T-helper 17 cell (primary cell): ENCODE measurements at regions not wholly inside any gene's neighbourhood (a gene's known extent, or its start where the extent isn't known, plus 50 kb on each side); places are given as distances from the start of the nearest gene placed in this dataset.

Source experiments
- ATAC-seq: fragments of 150-1000 bp; cut with Tn5 transposase; 2 replicates; pipeline ENCODE4 v1.10.0; 2021; ENCODE audit warnings: mild to moderate bottlenecking, moderate library complexity
- DNase-seq, 3 donors: peaks; one replicate each; pipeline versions ENCODE4 v3.0.0 to v3.0.0-alpha.2; 2020 to 2021
- H3K9me3 ChIP-seq: one replicate; pipeline ENCODE4 v1.7.0; 2013; ENCODE audit warnings: low read length, mild to moderate bottlenecking; ENCODE audit not compliant: control insufficient read depth, poor library complexity, severe bottlenecking
- H3K27ac Mint-ChIP-seq: one replicate; pipeline ENCODE4 v1.8.0; 2022; ENCODE audit warnings: mild to moderate bottlenecking, moderate library complexity, mixed read lengths
- H3K27me3 Mint-ChIP-seq: one replicate; pipeline ENCODE4 v1.8.0; 2022; ENCODE audit warnings: mixed read lengths
- H3K36me3 Mint-ChIP-seq: one replicate; pipeline ENCODE4 v1.8.0; 2022; ENCODE audit warnings: low read depth, mixed read lengths
- H3K4me1 Mint-ChIP-seq: one replicate; pipeline ENCODE4 v1.8.0; 2022; ENCODE audit warnings: mild to moderate bottlenecking, mixed read lengths
- H3K4me3 Mint-ChIP-seq: one replicate; pipeline ENCODE4 v1.8.0; 2022; ENCODE audit warnings: mild to moderate bottlenecking, moderate library complexity, mixed read lengths

DNA sequence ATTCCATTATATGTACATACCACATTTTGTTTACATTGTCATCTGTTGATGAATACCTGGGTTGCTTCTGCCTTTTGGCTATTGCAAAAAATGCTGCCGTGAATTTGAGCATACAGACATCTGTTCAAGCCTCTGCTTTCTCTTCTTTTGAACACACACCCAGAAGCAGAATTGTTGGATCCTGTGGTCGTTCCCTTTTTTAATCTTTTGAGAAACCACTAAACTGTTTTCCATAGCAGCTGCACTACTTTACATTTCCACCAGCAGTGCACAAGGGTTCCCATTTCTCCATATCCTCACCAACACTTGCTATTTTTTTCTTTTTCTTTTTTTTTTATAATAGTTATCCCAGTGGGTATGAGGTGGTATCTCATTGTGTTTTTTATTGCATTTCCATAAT, 123.5 kb downstream of the TEX29 start:
- no peaks in the 10 kb centered on the region for H3K36me3 Mint-ChIP-seq
- DNase-seq: no peak
- no peaks in the 10 kb centered on the region for H3K4me1 Mint-ChIP-seq
- H3K4me3 Mint-ChIP-seq: no peak overlapping the region
- ATAC-seq: no peak
- H3K27me3 Mint-ChIP-seq: peaks cover 4% of the 10 kb centered on the region
- no peak overlapping the region for H3K27ac Mint-ChIP-seq
- no peaks in the 10 kb centered on the region for H3K9me3 ChIP-seq

DNA sequence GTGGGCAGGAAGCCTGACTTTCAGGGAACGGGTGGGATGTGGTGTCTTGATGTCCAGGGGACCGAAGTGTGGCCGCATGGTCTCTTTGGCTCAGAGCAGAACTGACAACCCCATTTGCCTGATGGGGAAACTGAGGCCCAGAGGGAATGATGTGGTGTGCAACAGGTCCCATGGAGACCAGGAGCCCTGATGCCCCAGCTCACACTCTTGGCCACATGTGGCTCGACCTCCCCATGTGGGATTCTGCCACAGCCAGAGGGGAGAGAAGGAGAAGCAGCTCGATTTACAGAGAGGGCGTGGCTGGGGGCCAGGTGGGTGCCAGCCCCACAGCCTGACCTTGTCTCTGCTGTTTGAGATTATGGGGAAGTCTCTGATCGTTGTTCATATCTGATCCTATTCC, 128.1 kb downstream of the TEX29 start:
- no peak overlapping the region for H3K4me3 Mint-ChIP-seq
- no peak overlapping the region for H3K27ac Mint-ChIP-seq
- H3K4me1 Mint-ChIP-seq: no peaks in the 10 kb centered on the region
- DNase-seq (no peak), ATAC-seq (no peak)
- no peaks in the 10 kb centered on the region for H3K9me3 ChIP-seq
- H3K36me3 Mint-ChIP-seq: no peaks in the 10 kb centered on the region
- peaks cover 16% of the 10 kb centered on the region for H3K27me3 Mint-ChIP-seq

DNA sequence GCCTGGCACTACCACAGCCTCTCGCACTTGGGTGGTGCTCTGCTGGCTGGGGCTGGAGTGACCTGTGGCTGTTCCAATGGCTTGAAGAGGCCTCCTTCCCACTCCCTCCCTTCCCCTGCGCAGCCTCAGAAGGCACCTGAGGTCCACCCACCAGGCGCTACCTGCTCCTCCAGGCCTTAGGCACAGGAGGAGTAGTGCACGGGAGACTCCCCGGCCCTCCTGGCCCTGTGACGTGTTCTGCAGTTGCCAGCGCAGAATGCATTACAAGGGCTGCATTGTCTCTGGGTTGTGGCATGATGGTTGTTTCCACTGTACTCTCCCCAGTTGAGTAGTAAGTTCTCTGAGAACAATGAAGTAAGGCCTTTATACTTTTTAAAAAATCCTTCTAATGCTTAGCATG, 128.6 kb downstream of the TEX29 start:
- ATAC-seq: no peak
- no peaks in the 10 kb centered on the region for H3K36me3 Mint-ChIP-seq
- peaks cover 16% of the 10 kb centered on the region for H3K27me3 Mint-ChIP-seq

DNA sequence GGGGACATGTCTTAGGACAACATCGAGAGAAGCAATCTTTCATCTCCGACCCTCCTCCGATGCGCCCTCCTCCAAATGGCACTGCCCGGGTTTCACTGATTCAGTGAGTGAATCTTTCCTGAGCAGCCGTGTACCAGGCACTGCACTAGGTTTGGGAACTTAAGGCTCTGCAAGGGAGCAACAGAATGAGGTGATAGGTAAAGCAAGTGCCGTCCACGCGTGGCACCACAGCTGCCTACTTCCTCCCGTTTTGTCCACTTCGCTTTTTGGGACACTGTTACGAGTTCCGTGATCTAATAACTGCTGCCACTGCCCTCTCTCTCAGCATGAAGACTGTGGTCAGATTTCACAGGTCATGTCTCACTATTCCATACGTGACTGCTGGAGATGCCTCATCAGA, 131.0 kb downstream of the TEX29 start:
- H3K4me3 Mint-ChIP-seq: no peak overlapping the region
- peaks cover 11% of the 10 kb centered on the region for H3K27me3 Mint-ChIP-seq
- no peaks in the 10 kb centered on the region for H3K4me1 Mint-ChIP-seq
- no peak for ATAC-seq
- no peaks in the 10 kb centered on the region for H3K36me3 Mint-ChIP-seq
- H3K9me3 ChIP-seq: no peaks in the 10 kb centered on the region
- no peak for DNase-seq
- no peak overlapping the region for H3K27ac Mint-ChIP-seq

More for the DNA sequence above, 128.6 kb downstream of the TEX29 start:
- Mint-ChIP-seq H3K4me1 (no peaks in the 10 kb centered on the region), H3K27ac (no peak overlapping the region), H3K4me3 (no peak overlapping the region)
- H3K9me3 ChIP-seq: no peaks in the 10 kb centered on the region
- DNase-seq: no peak

DNA sequence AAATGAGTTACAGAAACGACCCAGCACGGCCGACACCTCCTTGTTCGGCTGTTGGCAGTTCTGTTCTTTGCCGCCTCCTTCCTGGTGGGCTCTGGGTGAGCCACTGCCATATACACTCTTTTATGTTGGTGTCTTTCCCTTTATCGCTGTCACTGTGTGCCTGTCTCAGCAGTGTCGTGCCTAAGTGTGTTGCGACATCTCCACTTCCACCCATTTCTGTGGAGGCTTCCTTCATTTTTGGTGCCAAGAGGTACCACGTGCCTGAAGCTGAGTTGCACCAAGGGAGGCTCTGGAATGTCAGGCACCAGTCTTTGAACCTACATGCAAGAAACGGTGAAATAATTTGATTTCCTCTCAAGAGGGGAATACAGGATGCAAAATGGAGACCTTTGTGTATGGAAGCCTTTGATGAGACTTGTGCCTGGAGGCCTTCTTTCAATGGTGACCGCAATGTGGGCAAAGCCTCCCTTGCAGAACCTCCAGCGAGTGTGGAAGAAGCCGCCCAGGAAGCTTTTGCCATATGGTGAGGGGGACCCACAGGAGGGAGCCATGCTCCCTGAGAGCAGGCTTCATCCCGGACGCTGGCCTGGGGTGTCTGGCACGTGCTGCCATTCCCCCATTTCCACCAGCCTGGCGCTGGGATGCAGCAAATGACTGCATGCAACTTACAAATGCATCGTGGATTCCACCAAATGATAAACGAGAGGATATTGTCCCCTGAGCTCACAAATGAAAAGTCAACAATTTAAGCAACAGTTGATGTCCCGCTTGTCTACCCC, 136.2 kb downstream of the TEX29 start:
- Mint-ChIP-seq H3K27me3 (peaks cover 50% of the 10 kb centered on the region), H3K4me1 (no peaks in the 10 kb centered on the region), H3K36me3 (peaks cover 3% of the 10 kb centered on the region), H3K4me3 (no peak overlapping the region), H3K27ac (no peak overlapping the region)
- ATAC-seq: no peak
- H3K9me3 ChIP-seq: no peaks in the 10 kb centered on the region
- DNase-seq: no peak

DNA sequence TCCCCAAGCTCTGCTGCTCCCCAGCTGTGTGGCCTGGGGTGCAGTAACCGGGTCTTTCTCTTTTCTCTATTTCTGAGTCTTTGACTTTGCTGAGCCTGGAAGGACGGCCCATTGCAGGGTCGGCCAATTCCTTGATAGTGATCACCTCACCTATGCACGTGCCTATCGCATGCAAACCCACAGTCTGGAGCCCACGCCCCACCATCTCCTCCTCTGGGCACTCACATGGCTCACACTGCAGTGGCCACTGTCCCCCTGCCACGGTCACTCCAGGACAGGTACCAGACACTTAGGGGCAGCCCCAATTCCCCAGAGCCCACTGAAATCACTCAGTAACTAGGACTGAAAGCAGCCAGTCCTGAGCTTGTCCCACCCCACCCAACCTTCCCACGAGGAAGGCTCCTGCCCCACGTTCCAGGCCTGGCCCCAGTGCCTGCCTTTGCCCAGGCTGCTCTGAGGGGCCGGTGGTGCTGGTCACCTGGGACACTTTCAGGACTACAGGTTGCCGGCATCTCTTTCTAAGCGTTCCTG, 137.6 kb downstream of the TEX29 start:
- H3K36me3 Mint-ChIP-seq: peaks cover 3% of the 10 kb centered on the region
- no peak overlapping the region for H3K4me3 Mint-ChIP-seq
- peaks cover 39% of the 10 kb centered on the region for H3K27me3 Mint-ChIP-seq
- no peak for DNase-seq
- H3K4me1 Mint-ChIP-seq: no peaks in the 10 kb centered on the region
- H3K27ac Mint-ChIP-seq: no peak overlapping the region
- no peaks in the 10 kb centered on the region for H3K9me3 ChIP-seq
- ATAC-seq: no peak

DNA sequence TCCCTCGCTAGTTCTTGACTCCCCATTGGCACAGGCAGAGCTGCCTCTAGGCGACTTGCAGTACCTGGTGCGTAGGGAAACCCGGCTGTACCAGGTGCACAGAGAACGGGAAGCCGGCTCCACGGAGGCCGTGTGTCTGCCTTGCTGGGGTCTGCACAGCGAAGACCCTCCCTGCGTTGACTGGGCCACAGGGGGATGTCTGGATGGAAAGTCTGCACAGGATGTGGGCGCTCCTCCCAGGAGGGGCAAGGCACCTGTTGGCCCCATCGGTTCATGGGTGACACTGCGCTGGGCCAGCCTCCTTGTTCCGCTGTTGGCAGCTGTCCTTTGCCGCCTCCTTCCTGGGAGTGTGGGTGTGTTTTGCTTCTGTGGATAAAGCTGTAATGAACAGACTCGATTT, 138.3 kb downstream of the TEX29 start:
- no peak for DNase-seq
- H3K27me3 Mint-ChIP-seq: peaks cover 43% of the 10 kb centered on the region

DNA sequence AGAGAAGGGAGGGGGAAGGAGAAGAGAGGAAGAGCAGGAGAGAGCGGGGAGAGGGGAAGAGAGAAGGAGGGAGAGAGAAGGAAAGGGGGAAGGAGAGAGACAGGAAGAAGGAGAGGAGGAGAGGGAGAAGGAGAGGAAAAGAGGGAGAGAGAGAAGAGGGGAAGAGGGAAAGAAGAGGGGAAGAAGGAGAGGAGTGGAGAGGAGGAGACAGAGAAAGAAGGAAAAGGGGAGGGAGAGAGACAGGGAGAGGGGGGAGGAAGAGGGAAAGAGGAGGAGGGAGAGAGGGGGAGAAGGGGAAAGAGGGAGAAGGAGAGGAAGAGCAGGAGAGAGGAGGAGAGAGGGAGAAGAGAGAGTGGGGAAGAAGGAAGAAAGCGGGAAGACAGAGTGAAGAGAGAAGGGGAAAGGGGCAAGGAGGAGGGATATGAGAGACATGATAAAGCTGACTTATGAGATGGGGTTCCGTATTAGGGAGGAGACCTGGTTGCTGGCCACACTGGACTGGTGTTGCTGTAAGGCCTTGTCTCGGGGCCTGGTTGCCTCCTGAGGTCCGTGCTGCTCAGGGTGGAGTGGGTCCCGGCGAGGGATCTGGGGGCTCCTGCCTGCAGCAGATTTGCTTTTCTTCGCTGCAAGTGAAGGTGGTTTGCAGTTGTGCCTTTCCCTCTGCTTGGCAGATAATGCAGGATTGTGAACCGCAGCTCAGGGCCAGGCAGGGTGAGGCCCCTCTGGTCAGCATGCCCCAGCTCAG, 139.5 kb downstream of the TEX29 start:
- ATAC-seq (no peak), DNase-seq (no peak)

More for the DNA sequence above, 138.3 kb downstream of the TEX29 start:
- Mint-ChIP-seq H3K36me3 (peaks cover 3% of the 10 kb centered on the region), H3K4me1 (no peaks in the 10 kb centered on the region), H3K4me3 (no peak overlapping the region), H3K27ac (no peak overlapping the region)
- no peaks in the 10 kb centered on the region for H3K9me3 ChIP-seq
- no peak for ATAC-seq

DNA sequence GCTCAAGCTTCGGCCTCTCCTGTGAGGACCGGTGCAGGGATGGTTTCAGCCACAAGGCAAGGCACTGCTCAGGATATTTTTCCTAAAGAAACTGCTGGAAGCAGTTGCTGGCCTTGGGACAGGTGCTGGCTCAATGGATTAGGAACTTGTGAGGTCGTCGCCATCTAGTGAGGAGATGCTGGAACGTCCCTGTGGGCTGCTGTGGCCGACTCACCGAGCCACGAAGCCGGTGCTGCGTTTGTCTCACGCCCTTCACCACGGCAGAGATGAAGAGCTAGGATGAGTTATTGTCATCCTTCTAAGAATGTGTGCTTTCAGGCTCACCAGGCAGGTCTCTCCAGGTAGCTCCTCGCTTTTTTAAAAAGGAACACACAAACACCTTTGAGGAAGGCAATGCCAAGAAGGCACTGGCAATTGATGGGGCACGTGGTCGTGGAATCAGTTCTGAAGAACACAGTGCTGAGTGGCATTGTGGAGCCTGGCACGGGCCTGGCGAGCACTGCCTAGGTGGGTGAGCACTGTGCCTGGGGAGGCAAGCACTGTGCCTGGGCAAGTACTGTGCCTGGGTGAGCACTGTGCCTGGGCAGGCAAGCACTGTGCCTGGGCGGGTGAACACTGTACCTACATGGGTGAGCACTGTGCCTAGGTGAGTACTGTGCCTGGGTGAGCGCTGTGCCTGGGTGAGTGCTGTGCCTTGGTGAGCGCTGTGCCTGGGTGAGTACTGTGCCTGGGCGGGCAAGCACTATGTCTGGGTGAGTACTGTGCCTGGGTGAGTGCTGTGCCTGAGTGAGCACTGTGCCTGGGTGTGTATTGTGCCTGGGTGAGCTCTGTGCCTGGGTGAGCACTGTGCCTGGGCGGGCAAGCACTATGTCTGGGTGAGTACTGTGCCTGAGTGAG, 140.4 kb downstream of the TEX29 start:
- H3K36me3 Mint-ChIP-seq: peaks cover 3% of the 10 kb centered on the region
- H3K27ac Mint-ChIP-seq: no peak overlapping the region
- H3K27me3 Mint-ChIP-seq: peaks cover 48% of the 10 kb centered on the region
- H3K4me3 Mint-ChIP-seq: no peak overlapping the region
- no peaks in the 10 kb centered on the region for H3K9me3 ChIP-seq
- H3K4me1 Mint-ChIP-seq: no peaks in the 10 kb centered on the region
- ATAC-seq: no peak
- no peak for DNase-seq

More for the DNA sequence above, 139.5 kb downstream of the TEX29 start:
- H3K4me1 Mint-ChIP-seq: no peaks in the 10 kb centered on the region
- no peaks in the 10 kb centered on the region for H3K9me3 ChIP-seq
- H3K4me3 Mint-ChIP-seq: no peak overlapping the region
- H3K27ac Mint-ChIP-seq: no peak overlapping the region
- peaks cover 46% of the 10 kb centered on the region for H3K27me3 Mint-ChIP-seq
- peaks cover 3% of the 10 kb centered on the region for H3K36me3 Mint-ChIP-seq

DNA sequence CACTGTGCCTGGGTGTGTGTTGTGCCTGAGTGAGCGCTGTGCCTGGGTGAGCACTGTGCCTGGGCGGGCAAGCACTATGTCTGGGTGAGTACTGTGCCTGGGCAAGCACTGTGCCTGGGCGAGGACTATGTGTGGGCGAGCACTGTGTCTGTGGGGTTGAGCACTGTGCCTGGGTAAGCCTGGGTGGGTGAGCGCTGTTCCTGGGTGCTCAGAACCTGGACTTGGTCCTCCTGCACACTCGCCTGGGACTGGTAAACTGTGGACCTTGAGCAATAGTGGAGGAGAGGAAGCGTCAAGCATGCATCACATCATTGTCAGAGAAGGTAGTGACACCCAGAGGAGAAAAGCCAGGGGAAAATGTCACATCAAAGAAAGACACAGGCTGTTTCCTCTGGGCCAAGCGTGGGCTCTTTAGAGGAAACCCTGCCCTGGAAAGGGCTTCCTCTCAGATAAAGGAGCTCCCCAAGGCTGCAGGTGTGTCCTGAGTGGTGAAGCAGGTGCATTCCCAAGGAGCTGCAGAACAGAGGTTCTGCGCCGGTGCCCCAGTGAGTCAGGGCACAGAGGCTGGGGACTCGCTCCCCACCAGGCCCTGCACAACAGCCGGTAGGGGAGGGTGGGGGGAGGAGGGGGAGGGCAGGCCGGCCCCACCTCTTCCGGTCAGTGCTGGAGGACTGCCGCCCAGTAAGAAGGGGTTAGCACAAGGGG, 141.2 kb downstream of the TEX29 start:
- DNase-seq (no peak), ATAC-seq (no peak)
- H3K36me3 Mint-ChIP-seq: peaks cover 3% of the 10 kb centered on the region
- H3K27me3 Mint-ChIP-seq: peaks cover 48% of the 10 kb centered on the region
- H3K27ac Mint-ChIP-seq: no peak overlapping the region
- H3K4me3 Mint-ChIP-seq: no peak overlapping the region
- no peaks in the 10 kb centered on the region for H3K4me1 Mint-ChIP-seq
- no peaks in the 10 kb centered on the region for H3K9me3 ChIP-seq

DNA sequence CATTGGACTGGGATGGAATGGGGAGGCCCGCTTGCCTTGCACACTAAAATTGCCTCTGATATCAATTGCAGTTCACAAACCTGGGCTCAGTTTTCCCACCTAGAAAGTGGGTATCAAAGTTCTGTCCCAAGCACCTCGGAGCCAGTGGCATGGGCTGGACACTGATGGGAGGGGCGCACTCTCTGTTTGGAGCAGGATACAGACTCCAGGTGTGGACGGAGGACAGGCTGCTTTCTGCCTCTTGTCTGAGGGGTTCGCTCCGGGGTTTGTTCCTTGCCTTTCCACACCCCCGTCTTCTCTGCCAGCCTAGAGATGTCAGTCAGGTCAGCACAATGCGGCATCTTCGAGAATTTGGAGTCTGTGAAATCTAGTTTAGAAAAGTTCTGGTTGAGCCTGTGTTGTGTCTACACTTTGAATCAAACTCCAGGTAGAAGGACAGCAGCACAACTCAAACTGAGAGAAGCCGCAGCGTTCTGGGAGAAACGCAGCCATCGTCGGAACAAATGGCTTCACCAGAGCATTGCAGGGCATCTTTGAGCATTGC, 141.9 kb downstream of the TEX29 start:
- Mint-ChIP-seq H3K4me1 (no peaks in the 10 kb centered on the region), H3K27me3 (peaks cover 46% of the 10 kb centered on the region), H3K36me3 (peaks cover 3% of the 10 kb centered on the region), H3K4me3 (no peak overlapping the region), H3K27ac (no peak overlapping the region)
- DNase-seq: no peak
- no peak for ATAC-seq
- no peaks in the 10 kb centered on the region for H3K9me3 ChIP-seq

DNA sequence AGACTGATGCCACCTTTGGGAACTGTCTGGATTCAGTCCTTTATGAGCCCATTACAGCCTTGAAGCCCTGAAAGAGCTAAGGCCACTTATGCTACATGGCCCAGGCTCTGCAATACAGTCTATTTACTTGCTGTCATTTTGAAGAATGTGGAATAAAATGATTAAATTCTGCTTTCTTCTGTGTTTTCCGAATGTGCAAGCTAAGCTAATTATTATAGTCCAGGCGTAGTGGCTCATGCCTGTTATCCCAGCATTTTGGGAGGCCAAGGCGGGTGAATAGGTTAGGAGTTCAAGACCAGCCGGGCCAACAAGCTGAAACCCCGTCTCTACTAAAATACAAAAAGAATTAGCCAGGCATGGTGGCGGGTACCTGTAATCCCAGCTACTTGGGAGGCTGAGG, 142.5 kb downstream of the TEX29 start:
- Mint-ChIP-seq H3K4me3 (no peak overlapping the region), H3K27ac (no peak overlapping the region), H3K36me3 (peaks cover 4% of the 10 kb centered on the region), H3K4me1 (no peaks in the 10 kb centered on the region), H3K27me3 (peaks cover 39% of the 10 kb centered on the region)
- H3K9me3 ChIP-seq: no peaks in the 10 kb centered on the region
- no peak for DNase-seq
- ATAC-seq: no peak
